GM12801 (cell line): ENCODE measurements at regions not wholly inside any gene's neighbourhood (a gene's known extent, or its start where the extent isn't known, plus 50 kb on each side); places are given as distances from the start of the nearest gene placed in this dataset.

Experiments used
- CTCF ChIP-seq: IDR thresholded peaks from one replicate; pipeline ENCODE4 v1.5.1; 2011; ENCODE audit warnings: control low read depth; ENCODE audit not compliant: insufficient read length; ENCODE audit errors: extremely low read depth

- no peak for TF ChIP-seq CTCF
Measured at GRCh38 chr21:28769683-28770082, 223.0 kb downstream of the LTN1 start.

GRCh38 chr21:28768753-28769152 is 223.9 kb downstream of the LTN1 start:
- TF ChIP-seq CTCF = no peak

GRCh38 chr21:28767523-28767922 is 225.2 kb downstream of the LTN1 start:
- no peak for TF ChIP-seq CTCF

GRCh38 chr21:28763809-28764418 is 228.8 kb downstream of the LTN1 start:
- no peak for TF ChIP-seq CTCF

GRCh38 chr21:28762357-28762735 is 230.3 kb downstream of the LTN1 start:
- TF ChIP-seq CTCF = no peak

GRCh38 chr21:28761674-28762356 is 230.9 kb downstream of the LTN1 start:
- no peak for TF ChIP-seq CTCF

- no peak for TF ChIP-seq CTCF
Measured at GRCh38 chr21:28758883-28759242, 233.8 kb downstream of the LTN1 start.
